Upper lobe of left lung (tissue), 6 donors: ENCODE measurements at regions not wholly inside any gene's neighbourhood (a gene's known extent, or its start where the extent isn't known, plus 50 kb on each side); places are given as distances from the start of the nearest gene placed in this dataset.
"Not testable (repeated sequence)": the region's sequence is repeated elsewhere in the genome, so short reads cannot be mapped to it uniquely, and the experiment has no call there.

Experiments used
- ATAC-seq, 2 donors: fragments of 200-7000 bp; cut with Tn5 transposase; one replicate each; pipeline ENCODE4 v1.9.1; 2022; ENCODE audit warnings: mild to moderate bottlenecking in 2 of 2, moderate library complexity in 2 of 2; ENCODE audit not compliant: low FRiP score in 2 of 2
- DNase-seq, 2 donors: peaks; one replicate each; pipeline ENCODE4 v3.0.0-alpha.2; 2019 to 2020
- H3K27ac ChIP-seq, 4 donors: fragments of 200-600 bp; sonication (generic); one replicate each; pipeline ENCODE4 v1.5.1; 2016 to 2019
- H3K27me3 ChIP-seq, 4 donors: fragments of 200-600 bp; sonication (generic); one replicate each; pipeline ENCODE4 v1.5.1; 2017 to 2019
- H3K36me3 ChIP-seq, 4 donors: fragments of 200-600 bp; sonication (generic); one replicate each; pipeline ENCODE4 v1.5.1; 2016 to 2019
- H3K4me1 ChIP-seq, 4 donors: fragments of 200-600 bp; sonication (generic); one replicate each; pipeline ENCODE4 v1.5.1; 2018 to 2019
- H3K4me3 ChIP-seq, 4 donors: fragments of 200-600 bp; sonication (generic); one replicate each; pipeline ENCODE4 v1.5.1; 2017 to 2019; ENCODE audit warnings: mild to moderate bottlenecking in 2 of 4, moderate library complexity in 1 of 4
- H3K9me3 ChIP-seq, 4 donors: fragments of 200-600 bp; sonication (generic); one replicate each; pipeline ENCODE4 v1.5.1; 2018 to 2019
- EP300 ChIP-seq, 4 donors: sonication (generic); formaldehyde crosslinking; IDR thresholded peaks; one replicate each; pipeline ENCODE4 v1.5.1; 2017; ENCODE audit warnings: antibody characterized with exemption in 4 of 4, control low read depth in 2 of 4
- POLR2A ChIP-seq, 4 donors: fragments of 450-650 bp; IDR thresholded peaks; one replicate each; pipeline ENCODE4 v1.5.1; 2016 to 2017; ENCODE audit warnings: antibody characterized with exemption in 4 of 4, mild to moderate bottlenecking in 2 of 4
- POLR2AphosphoS5 ChIP-seq, 2 donors: sonication (generic); formaldehyde crosslinking; IDR thresholded peaks; one replicate each; pipeline ENCODE4 v1.5.1; 2017; ENCODE audit warnings: antibody characterized with exemption in 2 of 2
- WGBS, 2 donors: methylation state at CpG; one replicate each; pipeline ENCODE4 v1.1.5; 2017 to 2018; 5-methylcytosine and 5-hydroxymethylcytosine counted together
- TF ChIP-seq, protein P1 (sequence below), 6 experiments: fragments of 450-650 bp in 4 of 6; fragments of 200-600 bp in 2 of 6; sonication (generic) in 2 of 6; IDR thresholded peaks; one replicate each; pipeline ENCODE4 v1.5.1; 2016 to 2019; ENCODE audit warnings: antibody characterized with exemption in 6 of 6
- donor health status: DM: no; HTN: no; CAD: no; lungs with moderate emphysema.
- donor health status: DM: no; HTN: yes; CAD: no; lungs with severe emphysema.

DNA sequence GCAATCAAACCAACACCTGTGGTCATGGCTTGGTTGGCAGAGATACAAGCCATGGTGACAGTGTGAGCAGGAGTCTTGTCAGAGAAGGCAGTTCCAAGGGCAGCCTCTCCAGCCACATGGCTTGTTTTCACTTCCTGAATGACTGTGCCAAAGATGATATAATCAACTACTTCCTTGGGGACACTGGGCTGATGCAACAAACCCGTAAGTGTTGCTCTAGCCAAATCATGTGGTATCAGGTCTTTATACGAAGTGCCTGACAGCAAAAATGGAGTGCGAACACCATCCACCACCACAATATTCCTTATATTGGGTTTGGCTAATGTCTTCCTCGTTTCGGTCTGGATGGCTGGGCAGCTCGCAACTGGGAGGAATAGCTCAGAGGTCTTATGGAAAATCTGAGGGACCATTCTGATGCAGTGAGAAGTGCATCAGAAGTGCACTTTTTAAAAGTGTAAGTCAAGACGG lies 922.0 kb downstream of the NLGN4X start:
- TF ChIP-seq EP300 (IDR thresholded peaks at IDR 0.05) (no peak), POLR2A (IDR thresholded peaks at IDR 0.05) (no peak), POLR2AphosphoS5 (IDR thresholded peaks at IDR 0.05) (no peak)
- TF ChIP-seq, protein P1, sequence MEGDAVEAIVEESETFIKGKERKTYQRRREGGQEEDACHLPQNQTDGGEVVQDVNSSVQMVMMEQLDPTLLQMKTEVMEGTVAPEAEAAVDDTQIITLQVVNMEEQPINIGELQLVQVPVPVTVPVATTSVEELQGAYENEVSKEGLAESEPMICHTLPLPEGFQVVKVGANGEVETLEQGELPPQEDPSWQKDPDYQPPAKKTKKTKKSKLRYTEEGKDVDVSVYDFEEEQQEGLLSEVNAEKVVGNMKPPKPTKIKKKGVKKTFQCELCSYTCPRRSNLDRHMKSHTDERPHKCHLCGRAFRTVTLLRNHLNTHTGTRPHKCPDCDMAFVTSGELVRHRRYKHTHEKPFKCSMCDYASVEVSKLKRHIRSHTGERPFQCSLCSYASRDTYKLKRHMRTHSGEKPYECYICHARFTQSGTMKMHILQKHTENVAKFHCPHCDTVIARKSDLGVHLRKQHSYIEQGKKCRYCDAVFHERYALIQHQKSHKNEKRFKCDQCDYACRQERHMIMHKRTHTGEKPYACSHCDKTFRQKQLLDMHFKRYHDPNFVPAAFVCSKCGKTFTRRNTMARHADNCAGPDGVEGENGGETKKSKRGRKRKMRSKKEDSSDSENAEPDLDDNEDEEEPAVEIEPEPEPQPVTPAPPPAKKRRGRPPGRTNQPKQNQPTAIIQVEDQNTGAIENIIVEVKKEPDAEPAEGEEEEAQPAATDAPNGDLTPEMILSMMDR (IDR thresholded peaks at IDR 0.05), result no peak
- Histone ChIP-seq H3K27me3 (no peaks in the 10 kb centered on the region), H3K27ac (no peak overlapping the region), H3K36me3 (no peaks in the 10 kb centered on the region), H3K9me3 (no peaks in the 10 kb centered on the region), H3K4me1 (no peaks in the 10 kb centered on the region), H3K4me3 (no peak overlapping the region)
- DNase-seq (no peak), ATAC-seq (no peak)
- 74 to 77% methylated on average over 7 of the region's 7 CpGs for WGBS, 2 donors

DNA sequence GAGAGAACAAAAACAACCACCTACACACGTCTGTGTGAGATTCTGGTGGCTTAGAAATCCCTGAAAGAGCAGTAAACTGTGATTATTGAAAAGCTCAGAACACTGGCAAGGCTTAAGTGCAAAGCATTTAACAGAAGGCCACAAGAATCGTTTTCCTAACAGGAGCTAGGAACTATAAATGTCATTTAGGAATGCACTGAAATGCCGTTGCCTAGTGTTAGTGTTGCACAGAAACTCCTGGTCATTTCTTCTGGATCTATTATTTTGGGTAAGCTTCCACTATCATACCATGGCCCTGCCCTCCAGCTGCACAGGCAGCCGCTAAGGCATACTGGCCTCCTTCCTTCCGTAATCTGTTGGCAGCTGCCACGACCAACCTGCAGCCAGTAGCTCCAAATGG lies 923.2 kb downstream of the NLGN4X start:
- Histone ChIP-seq H3K27me3 (no peaks in the 10 kb centered on the region), H3K27ac (no peak overlapping the region), H3K4me1 (no peaks in the 10 kb centered on the region), H3K4me3 (no peak overlapping the region), H3K36me3 (no peaks in the 10 kb centered on the region), H3K9me3 (no peaks in the 10 kb centered on the region)
- no peak for ATAC-seq
- DNase-seq, result no peak
- TF ChIP-seq EP300 (IDR thresholded peaks at IDR 0.05), result no peak
- WGBS, 2 donors, result 77 to 78% methylated on average over 5 to 6 of the region's 6 CpGs

DNA sequence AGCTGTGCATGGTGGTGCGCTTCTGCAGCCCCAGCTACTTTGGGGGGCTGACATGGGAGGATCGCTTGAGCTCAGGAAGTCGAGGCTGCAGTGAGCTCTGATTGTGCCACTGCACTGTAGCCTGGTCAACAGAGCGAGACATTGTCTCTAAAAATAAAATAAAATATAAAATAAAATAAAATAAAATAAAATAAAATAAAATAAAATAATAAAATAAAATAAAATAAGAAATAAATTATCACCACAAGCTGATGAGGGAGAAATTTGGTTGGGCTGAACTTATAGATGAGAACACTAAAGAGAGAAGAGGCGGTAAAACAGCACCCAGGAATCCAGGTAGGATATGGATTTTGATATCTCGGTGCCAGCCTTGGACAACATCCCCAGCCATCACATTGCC lies 933.7 kb downstream of the NLGN4X start:
- WGBS, 2 donors, result 96 to 97% methylated on average over 6 of the region's 6 CpGs
- TF ChIP-seq EP300 (IDR thresholded peaks at IDR 0.05) (no peak), POLR2AphosphoS5 (IDR thresholded peaks at IDR 0.05) (no peak), POLR2A (IDR thresholded peaks at IDR 0.05) (no peak)
- TF ChIP-seq, protein P1 (IDR thresholded peaks at IDR 0.05), result no peak
- H3K4me1 ChIP-seq, result no peaks in the 10 kb centered on the region
- peaks cover 0 to 4% (median 0%) of the 10 kb centered on the region in 4 donors for H3K9me3 ChIP-seq
- ATAC-seq (no peak), DNase-seq (no peak)
- H3K27ac ChIP-seq, result no peak overlapping the region
- H3K36me3 ChIP-seq, result no peaks in the 10 kb centered on the region
- H3K27me3 ChIP-seq, result no peaks in the 10 kb centered on the region
- no peak overlapping the region for H3K4me3 ChIP-seq

DNA sequence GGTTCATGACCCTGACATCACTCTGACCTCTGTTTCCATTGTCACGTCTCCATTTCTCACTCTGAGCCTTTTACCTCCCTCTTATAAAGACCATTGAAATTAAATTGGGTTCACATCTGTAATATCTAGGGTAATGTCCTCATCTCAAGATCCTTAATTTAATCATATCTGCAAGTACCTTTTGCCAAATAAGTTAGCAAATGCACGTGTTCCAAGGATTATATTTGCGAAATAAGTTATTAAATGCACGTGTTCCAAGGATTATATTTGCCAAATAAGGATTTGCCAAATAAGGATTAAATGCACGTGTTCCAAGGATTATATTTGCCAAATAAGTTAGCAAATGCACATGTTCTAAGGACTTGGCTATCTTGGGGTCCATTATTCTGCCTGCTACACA lies 938.0 kb downstream of the NLGN4X start:
- Histone ChIP-seq H3K9me3 (peaks cover 0 to 6% (median 0%) of the 10 kb centered on the region in 4 donors), H3K4me1 (no peaks in the 10 kb centered on the region), H3K36me3 (no peaks in the 10 kb centered on the region), H3K27ac (no peak overlapping the region), H3K27me3 (no peaks in the 10 kb centered on the region), H3K4me3 (no peak overlapping the region)
- ATAC-seq, result no peak
- no peak for DNase-seq
- TF ChIP-seq, protein P1 (IDR thresholded peaks at IDR 0.05), result no peak
- 66 to 85% methylated on average over 5 of the region's 5 CpGs for WGBS, 2 donors

DNA sequence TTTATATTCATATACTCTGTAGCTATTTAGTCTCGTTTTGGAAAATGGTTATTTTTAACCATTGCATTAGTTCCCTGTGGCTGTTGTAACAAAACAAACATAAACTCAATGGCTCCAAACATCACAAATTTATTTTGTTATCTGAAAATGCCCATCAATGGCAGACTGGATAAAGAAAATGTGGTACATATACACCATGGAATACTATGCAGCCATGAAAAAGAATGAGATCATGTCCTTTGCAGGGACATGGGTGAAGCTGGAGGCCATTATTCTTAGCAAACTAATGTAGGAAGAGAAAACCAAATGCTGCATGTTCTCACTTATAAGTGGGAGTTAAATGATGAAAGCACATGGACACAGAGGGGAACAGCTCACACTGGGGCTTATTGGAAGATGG lies 938.7 kb downstream of the NLGN4X start:
- H3K9me3 ChIP-seq, H3K27ac ChIP-seq, H3K4me3 ChIP-seq, DNase-seq, ATAC-seq, H3K36me3 ChIP-seq, H3K27me3 ChIP-seq, H3K4me1 ChIP-seq: not testable (repeated sequence)
- 75 to 88% methylated on average over 1 of the region's 1 CpG for WGBS, 2 donors

- Histone ChIP-seq H3K27ac (no peak overlapping the region), H3K36me3 (no peaks in the 10 kb centered on the region), H3K4me1 (no peaks in the 10 kb centered on the region), H3K9me3 (no peaks in the 10 kb centered on the region), H3K4me3 (no peak overlapping the region), H3K27me3 (no peaks in the 10 kb centered on the region)
- ATAC-seq (no peak), DNase-seq (no peak)
- WGBS, 2 donors, result 84 to 92% methylated on average over 2 of the region's 2 CpGs
- TF ChIP-seq POLR2AphosphoS5 (IDR thresholded peaks at IDR 0.05) (no peak), EP300 (IDR thresholded peaks at IDR 0.05) (no peak), POLR2A (IDR thresholded peaks at IDR 0.05) (no peak)
- TF ChIP-seq, protein P1 (IDR thresholded peaks at IDR 0.05), result no peak
Measured at GRCh38 chrX:5278908-5279307, 949.8 kb downstream of the NLGN4X start.
